Stimulated activated CD8-positive, alpha-beta memory T cell treated with anti-CD3 and anti-CD28 coated beads, Interleukin-7, amount 100 ng/mL, for 48 hours (primary cell): ENCODE measurements at regions not wholly inside any gene's neighbourhood (a gene's known extent, or its start where the extent isn't known, plus 50 kb on each side); places are given as distances from the start of the nearest gene placed in this dataset.

Experiments used
- DNase-seq, 2 donors: peaks; one replicate each; pipeline ENCODE4 v3.0.0-alpha.2; 2020; ENCODE audit warnings: low read depth in 1 of 2; ENCODE audit errors: extremely low read depth in 1 of 2

DNA sequence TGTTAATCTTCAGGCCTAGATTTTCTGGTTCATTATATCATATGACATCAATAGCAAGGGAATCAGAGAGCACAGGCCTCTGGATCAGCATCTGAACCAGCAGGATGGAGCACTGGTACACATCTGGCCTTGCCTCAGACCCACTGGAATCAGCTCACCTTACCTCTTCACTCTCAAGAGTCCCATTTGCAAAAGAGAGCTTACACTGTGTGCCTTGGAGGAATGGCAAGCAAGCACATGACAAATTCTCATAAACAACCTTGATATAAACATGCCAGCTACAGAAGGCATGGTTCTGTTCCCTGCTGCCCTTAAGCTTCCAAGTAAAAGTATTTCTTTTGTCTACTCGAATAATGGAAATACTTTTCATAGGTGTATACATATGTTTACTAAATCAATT lies 128.6 kb upstream of the CPM start:
- no peak for DNase-seq

DNA sequence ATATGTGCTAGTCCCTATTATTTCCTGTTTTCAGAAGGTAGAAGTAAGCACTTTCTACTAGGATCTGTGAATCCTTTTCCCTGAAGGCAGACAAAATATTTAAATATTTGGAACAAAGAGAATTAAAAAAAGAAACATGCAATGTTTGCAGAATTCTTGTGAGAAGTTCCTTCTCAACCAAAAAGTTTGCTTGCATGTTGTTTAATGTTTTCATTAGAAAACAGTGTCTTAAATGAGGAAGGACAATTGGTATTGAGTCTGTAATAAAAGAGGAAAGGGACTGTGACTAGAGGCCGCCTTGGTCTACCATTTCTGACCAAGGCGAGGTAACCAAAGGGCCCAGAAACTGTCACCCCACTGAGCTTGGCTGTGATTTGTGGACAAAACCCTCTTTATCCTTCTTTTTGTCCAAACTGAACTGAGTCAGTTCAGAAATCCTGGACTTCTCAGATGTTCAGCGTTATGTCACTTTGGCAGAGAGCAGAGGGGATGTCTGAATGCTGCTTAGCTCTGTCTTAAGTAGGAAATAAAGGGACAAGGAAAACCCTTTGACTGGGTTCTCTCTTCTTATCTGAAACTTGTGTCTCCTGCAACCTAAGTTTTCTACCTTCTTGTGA lies 129.8 kb upstream of the CPM start:
- DNase-seq = no peak

DNA sequence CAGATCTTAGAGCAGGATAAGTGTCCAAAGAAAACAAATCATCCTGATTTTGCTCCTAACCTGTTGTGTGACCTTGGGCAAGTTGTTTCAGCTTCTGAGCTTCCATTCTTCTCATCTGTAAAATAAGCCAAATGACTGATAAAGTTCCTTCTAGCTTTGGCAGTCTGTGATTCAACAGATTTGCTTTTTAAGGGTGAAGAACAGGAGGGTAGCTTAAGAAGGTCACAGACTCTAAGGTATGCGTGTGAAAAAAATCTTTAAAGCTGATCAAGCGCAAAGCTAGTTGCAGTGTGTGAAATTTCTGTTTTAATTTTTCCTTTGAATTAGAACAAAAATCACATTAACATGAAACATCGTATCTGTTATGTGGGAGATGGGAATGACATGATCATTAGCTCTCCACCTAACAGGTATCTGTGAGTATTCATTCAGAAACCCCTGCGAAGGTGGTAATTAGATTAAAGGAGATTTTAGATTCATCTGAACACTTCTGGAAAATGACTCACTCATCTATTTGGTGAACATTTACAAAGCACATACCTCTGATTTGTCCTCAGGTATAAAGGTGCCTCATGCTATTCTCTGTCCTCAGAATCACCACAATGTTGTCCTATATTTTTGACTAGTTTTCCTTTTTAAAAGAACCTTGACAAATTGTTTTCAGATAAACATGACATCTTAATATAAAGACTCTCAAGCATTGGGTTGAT lies 131.9 kb upstream of the CPM start:
- DNase-seq = no peak

GRCh38 chr12:69065775-69066174 lies 132.8 kb upstream of the CPM start:
- DNase-seq = no peak

GRCh38 chr12:69066492-69067373 lies 133.8 kb upstream of the CPM start:
- DNase-seq = no peak

DNA sequence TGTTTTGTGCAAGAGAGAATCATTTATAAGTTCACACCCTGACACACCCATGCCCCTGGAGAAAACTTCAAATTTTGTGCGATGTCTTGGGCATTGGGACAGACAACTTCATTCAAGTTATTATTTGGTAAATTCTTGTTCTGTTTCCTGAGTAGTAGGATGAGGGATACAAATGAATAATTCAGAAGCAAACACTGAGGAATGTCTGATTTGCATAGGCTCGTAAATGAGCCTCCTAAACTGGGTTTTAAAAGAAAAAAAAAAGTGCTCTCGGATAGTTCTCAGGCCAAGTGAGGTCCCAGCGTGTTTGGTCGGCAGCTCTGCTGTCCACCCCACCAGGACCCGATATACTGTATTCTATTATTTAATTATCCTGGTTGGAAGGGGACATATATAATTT lies 134.7 kb upstream of the CPM start:
- DNase-seq = no peak

GRCh38 chr12:69068448-69068847 lies 135.5 kb upstream of the CPM start:
- no peak for DNase-seq

DNA sequence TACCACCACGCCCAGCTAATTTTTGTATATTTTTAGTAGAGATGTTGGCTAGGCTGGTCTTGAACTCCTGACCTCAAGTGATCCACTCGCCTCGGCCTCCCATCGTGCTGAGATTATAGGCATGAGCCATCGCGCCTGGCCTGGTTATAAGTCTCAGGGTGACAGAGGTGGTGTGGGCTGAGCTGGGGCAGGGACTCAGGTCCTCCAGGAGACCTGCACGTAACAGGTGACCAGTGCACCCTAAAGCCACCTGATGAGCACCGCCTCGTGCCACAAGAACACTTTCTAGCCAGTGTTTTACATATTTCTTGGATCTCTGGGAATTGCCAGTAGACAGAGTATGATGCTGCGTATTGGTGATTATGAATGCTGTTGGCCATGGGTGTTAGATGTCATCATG lies 136.5 kb upstream of the CPM start:
- DNase-seq = no peak

DNA sequence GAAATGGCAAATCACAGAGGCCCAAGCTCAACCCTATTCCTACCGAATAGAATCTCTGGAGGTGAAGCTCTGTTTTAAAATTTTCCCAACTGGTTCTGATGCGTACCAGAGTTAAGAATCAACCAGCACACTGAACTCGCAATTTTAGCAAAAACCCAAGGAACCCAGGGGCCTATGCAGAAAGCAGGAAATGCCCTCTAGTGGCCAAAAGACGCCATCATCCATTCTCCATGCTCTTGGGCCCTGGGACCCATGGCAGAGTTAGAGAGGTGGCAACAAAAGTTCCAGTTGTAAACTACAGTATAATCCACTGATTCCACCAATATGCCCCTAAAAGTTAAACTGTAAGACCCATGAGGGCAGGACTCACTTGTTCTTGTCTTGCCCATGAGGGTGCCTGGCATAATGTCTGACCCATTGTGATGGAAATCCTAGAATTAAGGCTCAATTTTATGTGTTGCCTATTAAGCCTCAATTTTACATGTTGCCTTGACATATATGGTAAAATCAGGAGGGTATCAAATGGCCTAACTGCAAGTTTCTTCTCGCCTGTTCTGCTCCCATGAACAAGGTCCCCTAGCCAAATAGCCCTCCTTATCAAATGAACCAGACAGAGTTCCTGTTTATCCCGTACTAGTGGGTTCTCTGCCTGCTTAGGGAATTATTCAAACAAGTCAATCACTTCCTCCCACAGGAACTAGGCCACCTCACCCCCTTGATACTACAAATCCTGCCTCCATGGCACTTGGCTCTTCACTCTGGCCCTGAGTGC lies 137.5 kb upstream of the CPM start:
- peak in 1 of 2 donors; percentile 51 for DNase-seq

- DNase-seq = no peak
Measured at GRCh38 chr12:69071091-69071370, 138.1 kb upstream of the CPM start.

DNA sequence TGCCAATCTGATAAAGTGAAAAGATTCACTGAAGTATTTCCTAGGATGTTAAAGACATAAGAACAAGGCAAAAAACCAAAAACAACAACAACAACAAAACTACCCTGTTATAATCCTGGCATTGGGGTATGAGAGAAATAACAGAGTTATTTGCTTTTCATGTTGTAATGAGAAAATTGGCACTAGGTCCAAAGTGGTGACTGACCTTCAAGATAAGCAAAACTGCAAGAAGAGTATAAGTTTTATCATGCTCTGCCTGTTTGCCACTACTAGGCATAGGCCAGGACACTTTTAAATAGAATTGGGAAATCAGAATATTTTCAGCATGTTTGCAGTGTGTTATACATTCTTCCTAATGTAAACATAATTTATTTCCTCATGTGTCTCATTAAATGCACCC lies 140.1 kb upstream of the CPM start:
- DNase-seq = no peak

DNA sequence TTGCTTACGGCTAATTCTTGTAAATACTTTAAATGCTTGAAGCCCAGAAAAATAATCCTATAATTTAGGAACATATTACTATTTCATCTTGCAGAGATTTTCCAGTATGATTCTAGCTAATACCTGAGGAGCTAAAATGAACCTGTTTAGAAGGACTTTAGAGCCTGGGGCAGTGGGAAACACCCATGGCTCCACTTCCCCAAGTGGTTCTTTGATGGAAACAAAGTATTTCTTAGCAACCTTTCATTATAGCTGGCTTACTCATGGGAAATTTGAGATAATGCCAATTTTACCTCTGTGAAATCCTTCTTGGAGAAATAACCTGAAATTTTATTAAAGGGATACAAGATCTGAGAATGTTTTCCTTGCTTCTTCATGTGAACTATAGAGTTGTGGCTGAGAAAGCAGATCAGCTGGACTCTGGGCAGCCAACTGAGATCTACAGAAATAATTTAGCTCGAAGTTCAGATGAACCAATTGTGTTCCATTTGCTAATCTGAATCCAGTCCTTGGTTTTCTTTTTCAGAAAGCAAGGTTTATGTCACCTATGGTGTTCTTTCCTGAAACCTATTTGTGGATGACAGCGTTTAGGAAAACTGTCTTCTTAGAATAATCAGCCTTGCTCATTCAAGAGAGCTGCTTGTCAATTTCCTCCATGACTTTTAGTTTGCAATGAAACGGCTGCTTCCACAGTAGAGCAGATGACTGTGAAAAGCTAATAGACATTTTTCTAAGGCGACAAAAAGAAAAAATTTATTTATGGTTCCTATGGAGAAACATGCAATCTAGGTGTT lies 141.8 kb upstream of the CPM start:
- no peak for DNase-seq

DNA sequence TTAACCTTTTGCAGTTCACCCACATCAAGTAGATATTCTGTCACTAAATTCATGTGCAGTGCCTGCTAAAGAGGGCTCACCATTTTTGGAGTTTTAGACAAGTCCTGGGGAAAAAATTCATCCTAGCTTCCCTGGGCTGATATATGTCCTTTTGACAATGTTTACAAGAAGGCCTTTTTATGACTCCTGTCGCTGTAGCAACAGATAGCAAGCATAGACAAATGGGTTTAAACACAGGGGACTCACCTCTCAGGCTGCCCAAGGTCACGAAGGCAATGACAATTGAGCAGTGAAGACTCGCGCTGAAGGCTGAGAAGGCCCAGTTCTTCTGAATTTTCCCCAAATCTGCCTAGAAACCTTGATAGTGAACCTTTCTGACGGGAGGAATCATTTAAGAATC lies 150.7 kb upstream of the CPM start:
- no peak for DNase-seq

DNA sequence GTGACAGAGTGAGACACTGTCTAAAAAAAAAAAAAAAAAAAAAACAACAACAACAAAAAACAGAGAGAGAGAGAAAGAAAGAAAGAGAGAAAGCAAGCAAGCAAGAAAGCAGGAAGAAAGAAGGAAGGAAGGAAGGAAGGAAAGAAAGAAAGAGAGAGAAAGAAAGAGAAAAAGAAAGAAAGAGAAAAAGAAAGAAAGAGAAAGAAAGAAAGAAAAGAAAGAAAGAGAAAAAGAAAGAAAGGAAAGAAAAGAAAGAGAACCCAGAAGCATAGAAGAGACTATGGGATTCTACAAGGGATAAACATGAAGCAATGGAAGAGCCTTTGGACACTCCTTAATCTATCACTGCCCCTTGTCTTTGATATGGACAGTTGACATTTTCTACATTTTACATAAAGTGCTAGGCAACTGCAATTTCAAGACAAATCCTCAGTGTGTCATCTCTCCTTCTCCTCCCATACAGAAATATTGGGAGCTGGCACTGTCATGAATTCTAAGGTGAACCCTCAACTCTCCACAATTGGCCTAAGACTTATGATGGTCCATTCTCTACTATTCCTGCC lies 151.9 kb upstream of the CPM start:
- DNase-seq = no peak

DNA sequence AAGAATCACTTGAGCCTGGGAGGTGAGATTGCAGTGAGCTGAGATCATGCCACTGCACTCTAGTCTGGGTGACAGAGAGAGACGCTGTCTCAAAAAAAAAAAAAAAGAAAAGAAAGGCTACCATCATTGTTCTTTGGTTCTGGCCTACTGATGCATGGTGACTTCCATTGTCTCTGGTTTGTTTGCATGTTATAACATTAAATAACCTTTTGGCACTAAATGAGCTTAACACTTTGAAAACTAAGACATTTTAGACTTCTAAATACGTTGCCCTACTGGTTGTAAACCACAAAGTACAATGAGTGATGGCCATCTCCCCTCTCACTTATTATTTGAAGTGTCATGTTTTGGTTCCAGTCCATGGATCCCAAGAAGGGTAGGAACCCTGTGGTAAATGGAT lies 152.9 kb upstream of the CPM start:
- DNase-seq = no peak

DNA sequence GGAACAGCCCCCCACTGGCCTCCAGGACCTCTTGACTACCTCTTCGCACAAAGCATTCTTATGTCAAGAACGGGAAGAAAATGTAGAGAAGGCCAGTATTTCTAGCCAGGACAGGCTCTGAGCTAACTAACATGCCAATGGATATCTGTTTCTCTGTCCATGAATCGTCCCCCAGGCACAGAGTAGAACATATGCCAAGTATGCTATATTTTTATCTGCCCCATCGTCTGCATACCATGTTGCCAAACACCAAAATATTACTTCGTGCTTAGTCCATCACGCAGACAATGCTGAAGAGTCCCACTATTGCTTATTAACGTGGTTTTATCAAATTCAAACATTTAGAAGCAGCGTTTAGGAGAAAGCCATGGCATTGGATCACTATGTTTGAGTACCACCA lies 151.4 kb upstream of the CPSF6 start:
- DNase-seq = no peak

- no peak for DNase-seq
Measured at GRCh38 chr12:69090722-69091121, 148.6 kb upstream of the CPSF6 start.

- no peak for DNase-seq
Measured at GRCh38 chr12:69091442-69092017, 147.8 kb upstream of the CPSF6 start.

DNA sequence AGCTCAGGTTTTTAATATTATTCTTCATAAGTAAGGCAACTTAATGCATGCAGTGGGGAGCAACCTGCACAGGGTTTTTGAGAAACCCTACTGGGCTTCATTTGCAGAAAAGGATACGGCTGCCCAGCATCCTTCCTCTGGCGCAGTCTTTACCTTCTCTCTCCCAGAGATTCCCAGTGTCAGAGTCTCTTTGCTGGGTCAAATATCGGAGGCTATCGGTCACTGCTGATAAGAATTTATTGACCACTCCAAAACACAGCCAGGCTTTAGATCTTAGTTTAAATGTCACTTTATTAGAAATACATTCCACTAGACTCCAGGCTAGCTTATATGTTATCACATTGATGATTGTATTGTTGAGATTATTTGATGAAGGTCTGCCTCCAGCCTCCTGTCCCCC lies 147.2 kb upstream of the CPSF6 start:
- DNase-seq = no peak

GRCh38 chr12:69094606-69095216 lies 144.7 kb upstream of the CPSF6 start:
- DNase-seq = no peak
